Stimulated activated CD4-positive, alpha-beta T cell treated with anti-CD3 and anti-CD28 coated beads, Interleukin-4, amount 100 ng/mL, for 48 hours (primary cell): ENCODE measurements at regions not wholly inside any gene's neighbourhood (a gene's known extent, or its start where the extent isn't known, plus 50 kb on each side); places are given as distances from the start of the nearest gene placed in this dataset.

ENCODE experiments used
- DNase-seq, 2 donors: peaks; one replicate each; pipeline ENCODE4 v3.0.0-alpha.2; 2020; ENCODE audit warnings: low read depth in 2 of 2

GRCh38 chr6:46072866-46073265 lies 56.9 kb upstream of the ENPP4 start:
- no peak for DNase-seq

- DNase-seq, result peak in 1 of 2 donors; percentile 6
Observed at GRCh38 chr6:46078294-46078693, 51.5 kb upstream of the ENPP4 start.

- DNase-seq, result no peak
Observed at GRCh38 chr6:46079061-46079460, 50.7 kb upstream of the ENPP4 start.
